ENCODE measurements at regions not wholly inside any gene's neighbourhood (a gene's known extent, or its start where the extent isn't known, plus 50 kb on each side); places are given as distances from the start of the nearest gene placed in this dataset.

GRCh38 chr20:21613512-21613911, 92.0 kb upstream of the PAX1 start:
- no peak overlapping the region for H3K4me3 ChIP-seq (replicated peaks; ENCODE audit: insufficient read depth, low read length)
- no peak overlapping the region for H3K27ac ChIP-seq (replicated peaks)
- H3K27me3 ChIP-seq (ENCODE audit: insufficient read depth, poor library complexity, severe bottlenecking) = no peaks in the 10 kb centered on the region
- TF ChIP-seq CTCF (IDR thresholded peaks at IDR 0.05; ENCODE audit: insufficient read depth, low read length) = no peak
- no peak for TF ChIP-seq POLR2AphosphoS5 (IDR thresholded peaks at IDR 0.05; ENCODE audit: low read depth)
- no peak for TF ChIP-seq SPI1 (IDR thresholded peaks at IDR 0.05; ENCODE audit: borderline replicate concordance, low read depth)
- TF ChIP-seq GABPA (IDR thresholded peaks at IDR 0.05; ENCODE audit: low read depth) = no peak
- TF ChIP-seq, protein P1, sequence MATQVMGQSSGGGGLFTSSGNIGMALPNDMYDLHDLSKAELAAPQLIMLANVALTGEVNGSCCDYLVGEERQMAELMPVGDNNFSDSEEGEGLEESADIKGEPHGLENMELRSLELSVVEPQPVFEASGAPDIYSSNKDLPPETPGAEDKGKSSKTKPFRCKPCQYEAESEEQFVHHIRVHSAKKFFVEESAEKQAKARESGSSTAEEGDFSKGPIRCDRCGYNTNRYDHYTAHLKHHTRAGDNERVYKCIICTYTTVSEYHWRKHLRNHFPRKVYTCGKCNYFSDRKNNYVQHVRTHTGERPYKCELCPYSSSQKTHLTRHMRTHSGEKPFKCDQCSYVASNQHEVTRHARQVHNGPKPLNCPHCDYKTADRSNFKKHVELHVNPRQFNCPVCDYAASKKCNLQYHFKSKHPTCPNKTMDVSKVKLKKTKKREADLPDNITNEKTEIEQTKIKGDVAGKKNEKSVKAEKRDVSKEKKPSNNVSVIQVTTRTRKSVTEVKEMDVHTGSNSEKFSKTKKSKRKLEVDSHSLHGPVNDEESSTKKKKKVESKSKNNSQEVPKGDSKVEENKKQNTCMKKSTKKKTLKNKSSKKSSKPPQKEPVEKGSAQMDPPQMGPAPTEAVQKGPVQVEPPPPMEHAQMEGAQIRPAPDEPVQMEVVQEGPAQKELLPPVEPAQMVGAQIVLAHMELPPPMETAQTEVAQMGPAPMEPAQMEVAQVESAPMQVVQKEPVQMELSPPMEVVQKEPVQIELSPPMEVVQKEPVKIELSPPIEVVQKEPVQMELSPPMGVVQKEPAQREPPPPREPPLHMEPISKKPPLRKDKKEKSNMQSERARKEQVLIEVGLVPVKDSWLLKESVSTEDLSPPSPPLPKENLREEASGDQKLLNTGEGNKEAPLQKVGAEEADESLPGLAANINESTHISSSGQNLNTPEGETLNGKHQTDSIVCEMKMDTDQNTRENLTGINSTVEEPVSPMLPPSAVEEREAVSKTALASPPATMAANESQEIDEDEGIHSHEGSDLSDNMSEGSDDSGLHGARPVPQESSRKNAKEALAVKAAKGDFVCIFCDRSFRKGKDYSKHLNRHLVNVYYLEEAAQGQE (IDR thresholded peaks at IDR 0.05; ENCODE audit: insufficient replicate concordance, low read depth) = no peak
- DNase-seq (ENCODE audit: low read depth in 1 of 2, low spot score in 1 of 2) = no peak

GRCh38 chr20:21609981-21610380, 95.5 kb upstream of the PAX1 start:
- Histone ChIP-seq H3K4me3 (replicated peaks; ENCODE audit: insufficient read depth, low read length) (no peak overlapping the region), H3K27ac (replicated peaks) (no peak overlapping the region), H3K27me3 (ENCODE audit: insufficient read depth, poor library complexity, severe bottlenecking) (peaks cover 3% of the 10 kb centered on the region)
- no peak for DNase-seq (ENCODE audit: low read depth in 1 of 2, low spot score in 1 of 2)
- TF ChIP-seq CTCF (IDR thresholded peaks at IDR 0.05; ENCODE audit: insufficient read depth, low read length) (no peak), POLR2AphosphoS5 (IDR thresholded peaks at IDR 0.05; ENCODE audit: low read depth) (no peak), GABPA (IDR thresholded peaks at IDR 0.05; ENCODE audit: low read depth) (no peak)
- TF ChIP-seq, protein P1 (IDR thresholded peaks at IDR 0.05; ENCODE audit: insufficient replicate concordance, low read depth) = no peak

DNA sequence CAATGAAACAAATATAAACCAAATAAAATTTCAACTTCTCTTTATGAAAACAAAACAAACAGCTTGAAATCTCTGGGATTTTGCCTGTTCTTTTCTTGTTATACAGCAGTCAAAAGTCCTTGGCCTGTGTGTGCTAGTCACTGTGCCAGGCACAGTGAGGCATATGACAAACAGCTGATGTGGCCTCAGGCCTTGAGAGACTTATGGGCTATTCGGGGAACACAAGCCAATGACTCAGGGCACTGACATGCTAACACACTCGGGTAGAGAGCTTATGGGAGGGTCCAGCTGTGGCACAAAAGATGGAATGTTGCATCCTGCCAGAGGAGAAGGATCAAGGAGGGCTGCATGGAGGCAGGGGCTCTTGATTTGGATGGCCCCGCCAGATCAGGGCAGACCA, 95.4 kb upstream of the NKX2-2 start:
- H3K27me3 ChIP-seq (ENCODE audit: insufficient read depth, poor library complexity, severe bottlenecking) = peaks cover 3% of the 10 kb centered on the region
- DNase-seq (ENCODE audit: low read depth in 1 of 2, low spot score in 1 of 2) = no peak
- TF ChIP-seq, protein P1 (IDR thresholded peaks at IDR 0.05; ENCODE audit: insufficient replicate concordance, low read depth) = no peak
- TF ChIP-seq GABPA (IDR thresholded peaks at IDR 0.05; ENCODE audit: low read depth) (no peak), POLR2AphosphoS5 (IDR thresholded peaks at IDR 0.05; ENCODE audit: low read depth) (no peak), SPI1 (IDR thresholded peaks at IDR 0.05; ENCODE audit: borderline replicate concordance, low read depth) (no peak), CTCF (IDR thresholded peaks at IDR 0.05; ENCODE audit: insufficient read depth, low read length) (no peak)

More for the DNA sequence above, 95.4 kb upstream of the NKX2-2 start:
- Histone ChIP-seq H3K4me3 (replicated peaks; ENCODE audit: insufficient read depth, low read length) (no peak overlapping the region), H3K27ac (replicated peaks) (no peak overlapping the region)
